Fibroblast of lung (primary cell): ENCODE measurements at regions not wholly inside any gene's neighbourhood (a gene's known extent, or its start where the extent isn't known, plus 50 kb on each side); places are given as distances from the start of the nearest gene placed in this dataset.
A peak's percentile ranks its signal among the peaks of the same experiment; 100 is the strongest.
"Not testable (repeated sequence)": the region's sequence is repeated elsewhere in the genome, so short reads cannot be mapped to it uniquely, and the experiment has no call there.

Experiments used
- DNase-seq, 2 donors: peaks; one replicate each; pipeline versions ENCODE4 v3.0.0 to v3.0.0-alpha.2; 2010; ENCODE audit warnings: low read depth in 2 of 2
- H2AFZ ChIP-seq: 2 replicates; pipeline ENCODE4 v1.5.1; 2012; ENCODE audit warnings: low read length, control low read depth, inconsistent platforms
- H3K27ac ChIP-seq: 2 replicates; pipeline ENCODE4 v1.5.1; 2011; ENCODE audit warnings: low read length, control low read depth; ENCODE audit not compliant: insufficient read depth
- H3K27me3 ChIP-seq: 2 replicates; pipeline ENCODE4 v1.5.1; 2011; ENCODE audit warnings: mild to moderate bottlenecking, low read length; ENCODE audit not compliant: control insufficient read depth, insufficient read depth
- H3K36me3 ChIP-seq: 2 replicates; pipeline ENCODE4 v1.5.1; 2011; ENCODE audit warnings: low read length; ENCODE audit not compliant: control insufficient read depth, insufficient read depth
- H3K4me1 ChIP-seq: 2 replicates; pipeline ENCODE4 v1.5.1; 2011; ENCODE audit warnings: low read length; ENCODE audit not compliant: control insufficient read depth, insufficient read depth; ENCODE audit errors: extremely low read depth
- H3K4me2 ChIP-seq: 2 replicates; pipeline ENCODE4 v1.5.1; 2011; ENCODE audit warnings: low read length, control low read depth; ENCODE audit not compliant: insufficient read depth; ENCODE audit errors: extremely low read depth
- H3K4me3 ChIP-seq, 4 experiments: fragments of 200-600 bp in 1 of 4; sonication (generic) in 1 of 4; replicated peaks in 1 of 4; 2 replicates each; pipeline ENCODE4 v1.5.1; 2011 to 2016; ENCODE audit warnings: low read length in 4 of 4, low read depth in 3 of 4, mild to moderate bottlenecking in 3 of 4, control low read depth in 2 of 4, inconsistent platforms in 1 of 4, mixed read lengths in 1 of 4; ENCODE audit not compliant: insufficient read depth in 1 of 4; ENCODE audit errors: control extremely low read depth in 1 of 4
- H3K79me2 ChIP-seq: 2 replicates; pipeline ENCODE4 v1.5.1; 2012; ENCODE audit warnings: mild to moderate bottlenecking, low read length, inconsistent platforms; ENCODE audit not compliant: control insufficient read depth, insufficient read depth
- H3K9ac ChIP-seq: 2 replicates; pipeline ENCODE4 v1.5.1; 2011; ENCODE audit warnings: mild to moderate bottlenecking, low read length, control low read depth; ENCODE audit not compliant: insufficient read depth
- H3K9me3 ChIP-seq: 2 replicates; pipeline ENCODE4 v1.5.1; 2012; ENCODE audit warnings: low read depth, low read length; ENCODE audit not compliant: control insufficient read depth, insufficient read depth
- H4K20me1 ChIP-seq: 2 replicates; pipeline ENCODE4 v1.5.1; 2011; ENCODE audit warnings: low read length; ENCODE audit not compliant: control insufficient read depth, insufficient read depth; ENCODE audit errors: extremely low read depth
- EZH2 ChIP-seq: IDR thresholded peaks from 2 replicates; pipeline ENCODE4 v1.5.1; 2012; ENCODE audit warnings: low read length, control low read depth, mild to moderate bottlenecking; ENCODE audit errors: missing control alignments
- TF ChIP-seq, protein P1 (sequence below), 2 donors: IDR thresholded peaks in 1 of 2; conservative IDR thresholded peaks in 1 of 2; 1 replicate in 1 of 2; 2 replicates in 1 of 2; pipeline ENCODE4 v1.5.1; 2011 to 2012; ENCODE audit warnings: low read length in 2 of 2, control low read depth in 1 of 2, inconsistent platforms in 1 of 2, low read depth in 1 of 2, mild to moderate bottlenecking in 1 of 2

DNA sequence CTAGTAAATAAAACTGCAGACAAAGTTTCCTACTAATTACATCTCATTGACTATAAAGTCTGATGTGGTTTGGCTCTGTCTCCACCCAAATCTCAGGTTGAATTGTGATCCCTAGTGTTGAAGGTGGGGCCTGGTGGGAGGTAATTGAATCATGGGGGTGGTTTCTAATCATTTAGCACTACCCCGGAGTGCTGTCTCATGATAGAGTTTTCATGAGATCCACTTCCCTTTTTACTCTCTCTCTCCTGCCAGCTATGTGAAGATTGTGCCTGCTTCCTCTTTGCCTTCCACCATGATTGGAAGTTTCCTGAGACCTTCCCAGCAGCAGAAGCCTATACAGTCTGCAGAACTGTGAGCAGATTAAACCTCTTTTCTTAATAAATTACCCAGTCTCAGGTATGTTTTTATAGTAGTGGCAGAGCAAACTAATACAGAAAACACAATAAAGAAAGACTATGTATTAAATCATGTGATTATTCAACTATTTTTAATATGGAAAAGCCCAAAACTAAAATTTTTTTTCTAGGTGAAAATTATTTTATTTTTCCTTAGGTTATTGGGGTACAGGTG is 232.1 kb downstream of the FZD1 start:
- H2AFZ ChIP-seq, result no peak overlapping the region
- H3K27me3 ChIP-seq, result no peaks in the 10 kb centered on the region
- no peak overlapping the region for H3K4me3 ChIP-seq
- H3K36me3 ChIP-seq, result no peaks in the 10 kb centered on the region
- H3K9me3 ChIP-seq, result no peaks in the 10 kb centered on the region
- H3K4me1 ChIP-seq, result no peaks in the 10 kb centered on the region
- no peak for DNase-seq
- no peaks in the 10 kb centered on the region for H4K20me1 ChIP-seq
- no peak overlapping the region for H3K27ac ChIP-seq
- no peak for TF ChIP-seq EZH2
- TF ChIP-seq, protein P1, sequence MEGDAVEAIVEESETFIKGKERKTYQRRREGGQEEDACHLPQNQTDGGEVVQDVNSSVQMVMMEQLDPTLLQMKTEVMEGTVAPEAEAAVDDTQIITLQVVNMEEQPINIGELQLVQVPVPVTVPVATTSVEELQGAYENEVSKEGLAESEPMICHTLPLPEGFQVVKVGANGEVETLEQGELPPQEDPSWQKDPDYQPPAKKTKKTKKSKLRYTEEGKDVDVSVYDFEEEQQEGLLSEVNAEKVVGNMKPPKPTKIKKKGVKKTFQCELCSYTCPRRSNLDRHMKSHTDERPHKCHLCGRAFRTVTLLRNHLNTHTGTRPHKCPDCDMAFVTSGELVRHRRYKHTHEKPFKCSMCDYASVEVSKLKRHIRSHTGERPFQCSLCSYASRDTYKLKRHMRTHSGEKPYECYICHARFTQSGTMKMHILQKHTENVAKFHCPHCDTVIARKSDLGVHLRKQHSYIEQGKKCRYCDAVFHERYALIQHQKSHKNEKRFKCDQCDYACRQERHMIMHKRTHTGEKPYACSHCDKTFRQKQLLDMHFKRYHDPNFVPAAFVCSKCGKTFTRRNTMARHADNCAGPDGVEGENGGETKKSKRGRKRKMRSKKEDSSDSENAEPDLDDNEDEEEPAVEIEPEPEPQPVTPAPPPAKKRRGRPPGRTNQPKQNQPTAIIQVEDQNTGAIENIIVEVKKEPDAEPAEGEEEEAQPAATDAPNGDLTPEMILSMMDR (conservative IDR thresholded peaks at IDR 0.05 in 1 of 2, IDR thresholded peaks at IDR 0.05 in 1 of 2; ENCODE audit: low read depth in 1 of 2, low read length in 2 of 2), result no peak
- H3K79me2 ChIP-seq, result no peaks in the 10 kb centered on the region
- no peak overlapping the region for H3K9ac ChIP-seq
- H3K4me2 ChIP-seq, result no peak overlapping the region

DNA sequence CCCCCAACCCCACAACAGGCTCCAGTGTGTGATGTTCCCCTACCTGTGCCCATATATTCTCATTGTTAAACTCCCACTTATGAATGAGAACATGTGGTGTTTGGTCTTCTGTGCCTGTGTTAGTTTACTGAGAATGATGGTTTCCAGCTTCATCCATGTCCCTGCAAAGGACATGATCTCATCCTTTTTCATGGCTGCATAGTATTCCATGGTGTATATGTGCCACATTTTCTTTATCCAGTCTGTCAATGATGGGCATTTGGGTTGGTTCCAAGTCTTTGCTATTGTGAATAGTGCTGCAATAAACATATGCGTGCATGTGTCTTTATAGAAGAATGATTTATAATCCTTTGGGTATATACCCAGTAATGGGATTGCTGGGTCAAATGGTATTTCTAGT is 233.0 kb downstream of the FZD1 start:
- not testable (repeated sequence) for H3K9me3 ChIP-seq, H3K4me1 ChIP-seq, H3K4me3 ChIP-seq, H3K27me3 ChIP-seq, H2AFZ ChIP-seq, DNase-seq, H3K27ac ChIP-seq, H4K20me1 ChIP-seq, H3K4me2 ChIP-seq, H3K36me3 ChIP-seq, H3K79me2 ChIP-seq, H3K9ac ChIP-seq

DNA sequence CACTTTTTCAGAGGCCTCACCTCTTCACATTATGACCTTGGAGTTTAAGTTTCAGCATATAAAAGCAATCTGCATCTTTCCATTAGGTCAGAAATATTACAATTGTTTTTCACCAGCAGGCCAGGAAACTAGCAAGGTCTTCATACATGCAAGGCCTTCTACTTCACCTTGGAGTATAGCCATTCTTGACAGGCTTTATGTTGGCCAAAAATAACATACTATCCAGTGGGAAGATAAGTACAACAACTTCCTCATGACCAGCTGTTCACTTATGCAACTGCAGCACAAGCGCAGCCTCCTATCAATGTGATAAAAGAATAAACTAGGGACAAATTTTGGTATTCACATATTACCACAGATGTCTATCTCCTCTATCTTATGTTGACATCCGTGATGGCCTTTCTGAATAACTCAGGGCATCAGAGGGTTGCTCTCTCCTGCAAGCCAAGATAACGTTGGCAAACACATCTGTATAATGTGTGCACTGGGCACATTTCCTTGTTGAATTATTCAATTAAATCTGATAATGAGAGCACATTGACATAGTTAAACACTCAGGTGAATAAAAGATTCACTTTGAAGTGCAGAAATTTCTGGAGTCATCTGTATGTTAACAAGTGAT is 239.8 kb downstream of the FZD1 start:
- H3K9ac ChIP-seq, result no peak overlapping the region
- no peak overlapping the region for H3K4me3 ChIP-seq
- H3K27me3 ChIP-seq, result no peaks in the 10 kb centered on the region
- TF ChIP-seq, protein P1 (conservative IDR thresholded peaks at IDR 0.05 in 1 of 2, IDR thresholded peaks at IDR 0.05 in 1 of 2; ENCODE audit: low read depth in 1 of 2, low read length in 2 of 2), result no peak
- TF ChIP-seq EZH2, result no peak
- H3K4me2 ChIP-seq, result no peak overlapping the region
- no peaks in the 10 kb centered on the region for H3K9me3 ChIP-seq
- H4K20me1 ChIP-seq, result no peaks in the 10 kb centered on the region
- no peaks in the 10 kb centered on the region for H3K36me3 ChIP-seq
- peak; percentile 9 to 46 for DNase-seq
- H3K79me2 ChIP-seq, result no peaks in the 10 kb centered on the region
- H3K4me1 ChIP-seq, result no peaks in the 10 kb centered on the region
- H2AFZ ChIP-seq, result no peak overlapping the region
- H3K27ac ChIP-seq, result no peak overlapping the region
